Fibroblast of skin of left quadriceps (primary cell): ENCODE measurements at regions not wholly inside any gene's neighbourhood (a gene's known extent, or its start where the extent isn't known, plus 50 kb on each side); places are given as distances from the start of the nearest gene placed in this dataset.

Experiments used
- DNase-seq, 2 experiments: peaks; one replicate each; pipeline ENCODE4 v3.0.0-alpha.2; 2013; ENCODE audit warnings: low read depth in 2 of 2

DNA sequence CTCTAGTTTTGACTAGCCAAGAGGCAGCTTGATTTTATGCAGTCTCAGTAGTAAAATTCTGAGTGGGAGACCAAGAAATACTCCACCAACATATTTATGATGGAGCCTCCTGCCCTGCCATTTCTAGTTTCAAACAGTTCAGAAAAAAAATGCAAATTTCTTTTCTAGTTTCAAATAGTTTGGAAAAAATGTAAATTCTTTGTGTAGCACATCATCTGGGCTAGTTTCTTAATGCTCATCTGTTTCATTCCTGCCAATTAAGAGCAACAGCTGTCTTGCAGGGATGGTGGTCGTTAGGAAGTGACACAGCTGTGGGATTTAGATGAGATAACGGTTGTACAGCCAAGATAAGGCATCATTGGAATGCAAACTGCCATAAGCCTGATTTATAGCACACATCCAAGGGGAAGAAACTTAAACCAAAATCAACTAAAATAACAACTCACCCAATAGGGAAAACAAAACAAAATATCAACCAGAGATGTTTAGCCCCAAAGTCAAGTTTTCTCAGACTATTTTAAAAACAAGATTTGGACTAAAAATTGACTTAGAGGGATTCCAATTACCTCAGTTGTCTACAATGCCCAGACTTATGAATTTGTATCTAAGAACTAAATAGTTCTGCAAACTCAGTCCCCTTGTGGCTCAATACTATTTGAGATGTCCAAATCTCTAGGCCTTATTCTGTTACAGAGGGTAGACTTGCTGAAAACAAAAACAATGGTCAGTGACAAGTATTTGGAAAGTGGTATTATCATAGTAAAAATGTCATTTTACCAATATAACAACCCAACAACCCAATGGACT is 291.3 kb upstream of the ATP2B1 start:
- DNase-seq: peak in 1 of 2 experiments; percentile 59

DNA sequence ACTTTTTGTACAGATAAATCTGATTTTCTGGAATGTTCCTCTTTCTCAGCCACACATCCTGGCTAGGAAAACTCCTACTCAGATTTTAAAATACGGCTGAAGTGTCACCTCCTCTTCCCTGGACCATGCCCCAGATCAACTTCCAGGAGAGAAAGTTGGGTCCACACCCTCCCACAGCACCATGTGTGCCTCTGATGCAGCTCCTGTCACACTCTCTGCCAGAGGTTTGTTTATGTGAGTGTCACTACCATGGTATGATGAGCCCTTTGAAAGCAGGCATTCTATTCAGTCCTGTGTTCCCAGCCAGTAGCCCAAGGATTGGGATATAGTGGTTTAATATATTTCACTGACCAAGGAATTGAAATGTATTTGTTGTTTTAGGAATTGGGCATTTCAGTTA is 287.2 kb upstream of the ATP2B1 start:
- DNase-seq: no peak

DNA sequence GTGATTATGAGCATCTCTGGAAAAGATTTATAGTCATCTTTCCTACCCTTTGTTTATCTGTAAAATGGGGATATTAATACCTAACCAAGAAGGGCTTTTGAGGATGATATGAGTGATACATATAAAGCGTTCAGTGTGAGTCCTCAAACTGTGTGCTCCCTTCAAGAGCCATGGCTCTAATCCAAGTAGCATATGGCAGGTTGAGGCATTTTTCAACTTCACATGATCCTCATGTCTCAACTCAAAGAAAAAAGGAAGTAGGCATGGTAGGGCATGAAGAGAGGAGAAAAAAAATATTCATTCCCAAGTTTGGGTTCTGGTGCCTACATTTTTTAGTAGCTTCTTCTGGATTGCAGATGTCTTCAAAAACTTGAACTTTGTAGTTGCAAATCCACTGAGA is 286.3 kb upstream of the ATP2B1 start:
- DNase-seq: no peak

DNA sequence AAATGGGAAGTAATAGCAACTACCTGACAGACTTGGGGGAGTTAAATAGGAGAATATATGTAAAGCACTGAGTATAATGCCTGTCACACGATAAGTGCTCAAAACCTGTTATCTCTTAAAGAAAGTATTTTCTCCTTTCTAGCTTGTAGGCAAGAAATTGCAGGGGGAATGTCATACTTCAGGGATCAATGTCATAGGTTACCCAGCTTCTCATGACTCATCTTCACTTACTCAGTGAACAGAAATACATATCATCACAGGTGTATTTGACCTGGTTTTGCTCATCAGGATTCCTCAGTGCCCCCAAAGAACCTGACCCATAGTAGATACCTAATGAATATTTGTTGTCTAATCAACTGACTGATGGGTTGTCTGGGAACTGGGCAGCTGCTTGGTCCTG is 285.0 kb upstream of the ATP2B1 start:
- DNase-seq: no peak

DNA sequence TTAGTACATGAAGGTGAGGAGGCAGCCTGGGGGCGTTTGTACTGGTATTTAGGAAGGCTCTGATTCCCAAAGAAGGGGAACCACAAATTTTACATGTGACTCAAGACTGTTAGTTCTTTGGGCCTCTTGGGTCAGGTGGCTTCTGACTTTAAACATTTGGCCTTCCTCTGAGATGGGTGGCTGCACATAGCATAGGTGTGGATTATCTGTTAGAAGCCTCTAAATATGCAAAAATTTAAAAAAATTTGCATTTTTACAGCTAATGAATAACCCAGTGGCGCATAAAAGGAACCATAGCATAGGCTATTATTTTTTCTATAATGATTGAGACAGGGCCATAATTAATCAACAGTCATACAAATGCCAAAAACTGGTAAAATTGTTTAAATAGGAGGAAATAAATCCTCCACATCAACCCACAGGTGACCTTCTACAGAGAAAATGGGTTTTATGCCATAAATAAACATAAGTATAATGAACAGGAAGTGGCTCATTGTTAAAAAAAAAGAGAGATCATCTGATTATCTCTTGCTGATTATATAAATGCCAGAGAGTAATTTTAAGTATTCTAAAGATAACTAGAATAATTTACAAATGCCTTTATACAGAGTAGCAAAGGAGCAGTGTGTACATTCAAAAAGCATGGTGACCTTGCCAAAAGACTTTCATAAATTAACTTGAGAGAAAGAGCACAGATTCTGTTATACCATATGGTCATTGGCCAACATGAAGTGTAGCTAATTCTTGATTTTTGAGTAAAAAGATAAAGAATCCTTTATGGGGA is 284.2 kb upstream of the ATP2B1 start:
- DNase-seq: no peak

DNA sequence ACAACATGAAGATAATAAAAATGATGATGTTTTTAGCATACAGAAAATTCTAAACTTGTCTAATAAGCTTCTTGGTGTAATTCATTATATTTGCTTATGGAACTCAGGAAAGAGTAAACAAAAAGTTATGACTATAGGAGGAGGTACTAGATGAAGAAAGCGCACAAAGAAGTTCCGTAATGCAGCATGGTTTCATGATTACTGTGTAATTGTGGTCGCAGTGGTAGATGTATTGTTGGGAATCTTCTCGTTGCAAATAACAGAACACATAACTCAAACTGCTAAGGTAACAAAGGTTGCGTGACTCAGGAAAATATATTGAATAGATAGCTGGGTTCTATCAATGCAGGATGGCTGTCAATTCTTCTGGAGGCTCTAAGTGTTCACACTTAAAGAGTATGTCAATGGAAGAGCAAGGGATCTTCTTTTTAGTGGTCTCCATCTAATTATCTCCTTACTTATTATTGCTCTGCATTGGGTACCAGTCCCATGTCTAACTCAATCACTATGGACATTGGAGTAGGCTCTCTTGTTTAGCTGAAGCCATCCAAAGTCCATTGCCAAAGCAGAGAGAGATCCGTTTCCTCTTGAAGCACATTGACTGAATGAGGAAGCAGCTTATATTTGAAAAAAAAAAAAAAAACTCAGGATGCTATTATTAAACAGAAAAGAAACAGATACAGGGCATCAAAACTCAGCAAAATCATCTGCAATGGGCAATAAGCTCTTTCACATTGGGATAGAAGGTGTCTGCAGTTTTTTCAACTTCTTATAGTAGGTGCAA is 283.4 kb upstream of the ATP2B1 start:
- DNase-seq: no peak

DNA sequence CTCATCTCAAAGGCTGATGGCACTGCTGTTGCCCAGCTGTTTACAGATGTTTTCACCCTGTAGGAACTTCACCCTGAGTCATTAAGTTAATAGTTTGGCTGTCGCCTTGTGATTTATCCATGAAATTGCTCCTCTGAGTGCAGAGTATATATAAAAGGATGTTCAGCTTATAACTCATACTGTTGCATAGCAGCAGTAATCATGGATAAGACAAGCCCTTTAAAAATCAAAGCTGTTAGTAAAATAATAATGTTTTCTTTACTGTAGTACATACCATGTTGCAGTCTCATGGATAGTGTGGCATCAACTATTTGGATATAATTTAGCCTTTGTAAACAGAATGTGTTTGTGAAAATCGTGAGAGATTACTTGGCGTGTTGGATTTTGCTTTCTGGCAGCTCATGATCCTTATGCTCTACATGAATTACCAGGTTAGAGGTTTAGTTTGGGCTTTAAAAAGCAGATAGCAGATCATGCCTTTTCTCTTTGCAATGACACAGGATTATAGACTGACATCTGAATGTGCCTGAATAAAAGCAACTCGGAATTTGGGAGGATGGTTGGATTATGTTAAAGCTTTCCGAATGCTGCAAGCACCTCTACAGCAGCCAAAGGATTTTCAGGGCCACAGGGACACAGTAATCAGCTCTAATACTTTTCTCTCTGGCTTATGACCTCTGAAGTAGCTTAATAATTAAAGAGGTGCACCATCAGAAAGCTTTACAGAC is 279.7 kb upstream of the ATP2B1 start:
- DNase-seq: no peak

DNA sequence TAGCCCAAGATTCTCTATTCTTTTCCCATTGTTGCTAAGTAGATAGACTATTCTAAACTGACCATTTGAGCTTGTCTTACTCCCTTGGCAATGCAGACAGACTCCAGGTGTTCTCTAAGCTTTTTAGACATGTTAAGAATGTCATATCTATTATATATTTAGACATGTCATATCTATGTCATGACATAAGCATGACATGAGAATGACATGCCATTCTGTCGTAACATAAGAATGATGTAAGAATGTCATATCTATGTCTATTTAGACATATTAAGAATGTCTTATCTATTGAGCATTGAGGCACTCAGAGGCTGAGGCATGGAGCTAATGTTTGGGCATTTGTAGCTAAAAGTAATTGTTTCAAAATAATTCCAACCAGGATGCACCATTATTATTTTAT is 277.3 kb upstream of the ATP2B1 start:
- no peak for DNase-seq

DNA sequence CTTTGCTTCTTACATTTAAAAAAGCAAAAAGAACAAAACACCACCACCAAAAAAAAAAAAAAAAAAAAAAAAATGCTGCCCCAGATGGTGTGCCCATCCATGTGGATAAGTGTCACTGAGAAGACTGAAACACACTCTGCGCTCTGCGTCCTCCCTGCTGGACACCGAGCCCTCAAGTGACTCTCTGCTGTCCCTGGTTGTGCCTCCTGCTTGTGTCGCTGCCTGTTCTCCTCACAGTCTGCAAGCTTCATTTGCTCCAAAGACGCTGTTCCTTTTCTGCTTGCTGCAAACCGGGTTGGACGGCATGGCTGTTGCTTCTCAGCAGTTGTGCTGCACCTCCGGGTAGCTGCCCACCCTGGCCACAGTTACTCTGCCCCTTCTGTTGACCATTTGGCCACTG is 276.2 kb upstream of the ATP2B1 start:
- DNase-seq: no peak

DNA sequence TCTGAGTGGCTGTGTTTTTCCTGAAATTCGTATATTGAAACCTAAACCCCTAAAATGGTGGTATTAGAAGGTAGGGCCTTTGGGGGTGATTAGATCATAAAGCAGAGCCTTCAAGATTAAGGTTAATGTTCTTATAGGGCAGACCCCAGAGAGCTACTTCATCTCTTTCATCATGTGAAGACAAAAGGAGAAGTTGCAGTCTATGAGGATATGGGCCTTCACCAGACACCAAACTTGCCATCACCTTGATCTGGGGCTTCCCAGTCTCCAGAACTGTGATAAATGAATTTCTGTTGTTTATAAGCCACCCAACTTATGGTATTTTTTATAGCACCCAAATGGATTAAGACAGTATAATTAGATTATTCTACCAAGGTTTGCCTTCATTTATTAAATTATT is 275.0 kb upstream of the ATP2B1 start:
- no peak for DNase-seq

DNA sequence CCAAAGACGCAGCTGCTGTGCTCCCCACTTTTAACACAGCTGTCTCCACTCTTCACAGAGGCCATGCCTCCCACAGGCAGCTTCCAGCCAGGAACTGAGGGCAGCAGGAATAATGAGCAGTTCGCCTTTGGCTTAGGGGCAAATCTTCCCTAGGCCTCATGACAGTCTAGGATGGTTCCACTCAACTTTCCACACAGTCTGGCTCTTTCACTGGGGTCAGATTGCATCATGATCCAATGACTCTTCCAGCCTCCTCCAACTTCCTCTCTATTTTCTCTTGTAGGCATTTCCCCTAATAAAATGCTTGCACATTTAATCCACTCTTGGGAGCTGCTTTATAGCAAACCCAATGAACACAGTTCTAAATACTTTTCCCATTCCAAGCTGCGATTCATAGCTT is 271.6 kb upstream of the ATP2B1 start:
- peak; percentile 39 for DNase-seq

DNA sequence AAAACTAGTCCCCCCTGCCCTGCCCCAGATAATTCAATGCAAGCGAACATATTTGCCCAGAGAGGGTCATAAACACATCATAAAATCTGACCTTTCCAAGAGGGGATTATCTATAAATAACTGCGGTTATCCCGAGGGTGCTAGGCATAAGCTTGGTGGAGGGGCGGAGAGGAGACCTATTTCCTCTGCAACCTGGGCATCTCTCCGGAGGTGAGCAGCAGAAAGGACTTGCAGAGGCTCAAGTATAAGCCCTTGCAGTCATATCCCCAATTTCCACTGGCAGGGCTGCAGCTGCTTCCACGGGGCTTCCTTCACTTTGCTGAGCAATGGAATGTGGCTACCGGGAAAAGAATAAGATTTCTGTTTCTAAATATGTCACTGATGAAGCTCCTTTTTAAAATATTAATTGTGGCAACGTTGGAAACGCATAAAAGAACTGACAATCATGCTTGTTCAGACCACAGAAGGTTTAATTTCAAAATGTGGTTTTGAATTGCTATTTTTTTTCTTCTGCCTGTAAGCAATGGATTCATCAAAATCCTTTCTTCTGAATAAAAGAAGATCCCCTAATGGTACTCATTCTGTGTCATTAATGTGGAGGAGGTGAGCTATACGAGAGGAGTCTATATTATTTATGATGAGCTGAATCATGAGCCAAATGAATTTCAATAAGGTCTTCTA is 268.9 kb upstream of the ATP2B1 start:
- peak; percentile 73 to 77 for DNase-seq

DNA sequence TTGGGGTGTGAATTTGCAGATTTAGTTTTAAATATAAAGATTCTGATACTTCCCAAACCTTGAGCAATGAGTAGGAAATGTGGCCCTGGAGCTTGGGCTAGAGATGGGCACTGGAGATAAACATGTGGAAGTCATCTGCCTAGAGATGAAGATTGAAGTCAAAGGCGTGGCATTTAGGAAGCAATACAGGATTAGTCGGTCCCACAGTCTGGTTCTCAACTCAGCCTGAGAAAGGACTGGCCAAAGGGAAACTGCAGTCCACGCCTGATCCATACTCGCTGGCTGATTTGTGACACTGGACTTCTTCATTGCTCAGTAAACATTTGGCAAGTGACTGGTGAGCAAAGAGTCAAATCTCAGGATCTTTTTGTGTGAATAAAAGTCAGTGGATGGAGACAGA is 268.2 kb upstream of the ATP2B1 start:
- DNase-seq: no peak

DNA sequence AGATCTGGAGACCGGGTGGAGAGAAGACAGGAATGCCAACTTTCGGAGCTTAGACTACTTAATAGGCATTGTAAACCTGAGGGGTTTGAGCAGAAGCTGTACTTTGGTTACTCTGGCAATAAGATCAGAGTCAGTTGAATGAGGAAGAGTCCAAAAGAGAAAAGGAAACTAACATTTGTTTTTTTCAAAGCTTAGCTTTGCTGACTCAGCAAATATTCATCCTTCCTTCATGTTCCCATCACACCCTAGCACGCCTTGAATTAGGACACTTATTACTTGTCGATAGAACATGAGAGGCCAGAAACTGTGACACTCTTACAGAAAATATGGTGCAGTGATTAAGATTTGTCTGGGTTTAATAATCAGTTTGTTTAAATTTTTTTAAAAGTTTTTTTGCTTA is 266.9 kb upstream of the ATP2B1 start:
- no peak for DNase-seq

DNA sequence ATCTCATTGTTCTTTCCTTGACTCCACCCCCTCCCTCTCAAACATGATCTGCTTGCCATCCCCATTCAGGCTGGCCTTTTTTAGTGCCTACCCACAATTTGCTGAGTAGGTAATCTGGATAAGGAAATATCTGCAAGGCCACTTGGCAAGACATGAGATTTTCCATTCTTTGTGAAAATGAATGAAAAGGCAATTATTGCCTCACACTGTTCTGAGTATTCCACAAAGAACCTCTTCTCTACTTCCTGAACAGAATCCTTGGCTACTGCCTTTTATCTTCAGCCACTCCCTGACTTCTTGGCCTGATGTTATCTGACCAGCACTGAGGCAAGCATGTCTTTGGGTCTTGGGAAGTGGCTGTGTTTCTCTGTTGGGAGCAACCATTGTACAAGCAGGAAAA is 263.2 kb upstream of the ATP2B1 start:
- no peak for DNase-seq

DNA sequence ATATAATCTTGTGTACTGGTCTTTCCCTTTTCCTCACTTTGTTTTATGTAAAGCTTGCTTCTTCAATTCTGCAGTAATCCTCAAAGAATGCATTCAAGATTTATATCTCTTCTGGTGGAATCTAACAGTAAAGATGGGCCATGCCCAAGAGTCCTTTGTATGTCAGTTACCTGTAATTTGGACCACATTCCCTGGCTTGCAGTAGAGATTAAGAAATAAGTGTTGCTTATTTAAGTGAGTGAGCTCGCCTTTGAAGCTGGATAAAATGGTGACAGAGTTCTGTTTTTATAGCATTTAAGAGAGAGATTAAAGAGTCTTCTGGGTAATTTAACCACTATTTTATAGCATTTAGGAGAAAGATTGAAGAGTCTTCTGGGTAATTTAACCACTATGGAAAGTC is 262.1 kb upstream of the ATP2B1 start:
- DNase-seq: no peak

DNA sequence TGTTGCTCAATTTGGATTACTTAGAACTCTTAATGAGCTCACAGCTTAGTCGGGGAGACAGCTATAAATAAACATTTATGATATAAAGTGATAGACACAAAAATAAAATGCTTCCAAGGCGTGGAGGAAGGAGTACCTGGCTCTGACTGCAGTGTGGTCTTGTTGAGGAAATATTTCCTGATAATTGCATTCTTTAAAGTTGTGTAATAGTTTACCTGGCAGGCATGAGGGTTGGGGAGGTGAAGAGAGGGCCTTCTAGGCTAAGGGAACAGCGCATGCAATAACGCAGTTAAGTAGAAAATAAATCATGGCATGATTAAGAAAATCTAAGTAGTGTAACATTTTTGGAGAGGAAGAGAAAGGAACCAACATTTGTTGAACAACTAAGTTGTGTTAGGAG is 260.5 kb upstream of the ATP2B1 start:
- DNase-seq: no peak

DNA sequence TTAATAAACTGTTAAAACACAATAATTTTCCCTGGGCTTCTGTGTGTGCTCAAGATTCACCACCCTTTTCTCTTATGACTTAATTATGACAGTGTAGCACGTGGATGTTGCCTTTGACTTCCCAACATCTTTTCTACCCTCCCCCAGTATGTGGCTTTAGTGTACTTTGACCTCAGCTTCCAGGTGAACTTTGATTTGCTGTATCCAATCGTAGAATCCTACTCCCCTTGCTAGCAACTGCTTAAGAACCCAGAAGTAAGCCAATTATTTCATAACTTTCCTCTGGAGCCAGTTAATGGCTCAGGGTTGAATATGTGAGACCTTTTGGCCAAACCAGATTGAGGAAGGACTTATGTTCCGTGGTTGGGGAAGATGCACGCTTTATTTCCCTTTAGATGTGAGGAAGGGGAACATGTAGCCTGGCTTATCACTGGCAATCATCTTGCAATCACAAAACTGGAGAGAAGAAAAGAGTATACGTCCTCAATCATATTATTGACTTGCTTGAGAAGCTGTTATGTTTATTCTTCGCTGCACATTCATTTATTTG is 259.6 kb upstream of the ATP2B1 start:
- DNase-seq: no peak

DNA sequence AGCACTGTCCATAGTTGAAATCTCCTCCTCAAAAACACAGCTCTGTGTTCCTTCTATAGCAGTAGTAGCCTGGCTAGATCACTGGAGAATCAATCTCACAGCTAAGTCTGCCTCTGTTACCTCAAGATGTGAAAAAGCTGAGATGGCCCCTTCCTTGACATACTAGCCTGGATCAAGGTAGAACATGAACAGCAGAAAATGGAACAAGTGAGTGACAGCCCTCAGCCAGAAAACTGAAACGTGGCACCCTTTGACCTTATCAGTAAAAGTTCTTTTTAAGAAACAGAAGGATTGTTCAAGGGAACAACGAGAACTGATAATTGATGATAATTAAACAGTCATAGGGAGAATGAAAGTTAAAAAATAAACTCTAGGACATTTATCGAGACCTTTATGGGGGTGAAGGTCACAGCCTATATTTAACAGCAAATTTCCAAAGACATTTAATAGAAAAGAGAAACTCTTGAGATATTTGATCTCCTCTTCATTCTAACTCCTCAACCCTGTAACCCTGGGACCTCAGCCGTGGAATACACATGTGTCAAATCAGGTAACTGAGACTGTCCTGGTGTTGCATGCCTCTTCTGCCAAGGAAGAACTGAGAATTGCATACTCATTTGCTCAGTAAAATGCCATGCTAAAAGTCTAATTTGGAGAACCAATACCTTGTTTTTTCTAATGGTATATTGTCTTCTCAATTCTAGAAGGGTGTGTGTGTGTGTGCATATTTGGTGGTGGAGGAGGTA is 258.0 kb upstream of the ATP2B1 start:
- DNase-seq: no peak

DNA sequence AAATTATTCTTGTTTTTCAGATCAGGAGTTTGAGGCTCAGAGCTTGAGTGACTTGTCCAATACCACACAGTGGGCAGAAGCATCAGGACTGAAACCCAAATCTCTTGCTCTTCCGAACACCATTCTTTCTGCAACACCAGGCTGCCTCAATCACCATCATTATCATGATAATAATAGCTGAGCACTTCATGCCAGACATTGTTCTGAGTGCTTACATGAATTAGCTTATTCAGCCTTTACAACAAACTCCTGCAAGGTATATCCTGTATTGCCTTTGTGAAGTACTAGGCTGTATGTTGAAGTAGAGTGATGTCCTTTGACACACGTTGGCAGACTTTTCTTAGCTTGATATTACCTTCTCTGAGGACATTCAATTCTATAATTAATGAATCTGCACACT is 257.4 kb upstream of the ATP2B1 start:
- no peak for DNase-seq
